Keratinocyte (primary cell): ENCODE measurements at regions not wholly inside any gene's neighbourhood (a gene's known extent, or its start where the extent isn't known, plus 50 kb on each side); places are given as distances from the start of the nearest gene placed in this dataset.

Experiments used
- CTCF ChIP-seq, 3 experiments: IDR thresholded peaks in 1 of 3; conservative IDR thresholded peaks in 1 of 3; optimal IDR thresholded peaks in 1 of 3; 2 replicates in 2 of 3; 3 replicates in 1 of 3; pipeline versions ENCODE3 to v1.5.1; 2011; ENCODE audit warnings: low read length in 3 of 3, mild to moderate bottlenecking in 3 of 3, moderate library complexity in 2 of 3, control low read depth in 1 of 3, inconsistent platforms in 1 of 3; ENCODE audit not compliant: insufficient read depth in 2 of 3; ENCODE audit errors: extremely low read depth in 1 of 3
- EZH2 ChIP-seq: IDR thresholded peaks from one replicate; pipeline ENCODE4 v1.6.1; 2012; ENCODE audit warnings: inconsistent platforms, mild to moderate bottlenecking, low read length, moderate library complexity

GRCh38 chr10:128571071-128571470 lies 444.8 kb upstream of the MKI67 start:
- no peak for TF ChIP-seq EZH2
- no peak for TF ChIP-seq CTCF (optimal IDR thresholded peaks at IDR 0.05 in 1 of 3, IDR thresholded peaks at IDR 0.05 in 1 of 3, conservative IDR thresholded peaks at IDR 0.05 in 1 of 3; ENCODE audit: extremely low read depth in 1 of 3, insufficient read depth in 2 of 3, low read length in 3 of 3)
